ENCODE measurements at regions not wholly inside any gene's neighbourhood (a gene's known extent, or its start where the extent isn't known, plus 50 kb on each side); places are given as distances from the start of the nearest gene placed in this dataset.

GRCh38 chr3:95334461-95334860, 1271.6 kb downstream of the NSUN3 start:
- H3K27ac Mint-ChIP-seq: no peak overlapping the region
- H3K9me3 Mint-ChIP-seq: peaks cover 0 to 10% (median 4%) of the 10 kb centered on the region in 7 donors
- Histone ChIP-seq H4K20me1 (ENCODE audit: insufficient read depth, low read length) (no peaks in the 10 kb centered on the region), H3K4me3 (replicated peaks in 1 of 3; ENCODE audit: low read depth in 2 of 3, low read length in 3 of 3) (no peak overlapping the region), H3K4me1 (ENCODE audit: control insufficient read depth in 1 of 2, insufficient read depth in 2 of 2, low read length in 2 of 2) (no peaks in the 10 kb centered on the region), H3K27ac (ENCODE audit: low read depth in 1 of 2, low read length in 2 of 2) (no peak overlapping the region), H3K36me3 (replicated peaks in 1 of 2; ENCODE audit: control insufficient read depth in 1 of 2, insufficient read depth in 2 of 2, low read length in 2 of 2) (no peaks in the 10 kb centered on the region), H3K9ac (ENCODE audit: insufficient read depth, low read length, poor library complexity, severe bottlenecking) (no peak overlapping the region), H3K79me2 (ENCODE audit: insufficient read depth, low read length) (no peaks in the 10 kb centered on the region), H3K27me3 (ENCODE audit: control insufficient read depth in 2 of 2, insufficient read depth in 2 of 2, low read length in 2 of 2) (no peaks in the 10 kb centered on the region), H3K9me3 (replicated peaks in 1 of 2; ENCODE audit: control insufficient read depth in 1 of 2, insufficient read depth in 1 of 2, low read length in 2 of 2) (peaks cover 12 to 16% of the 10 kb centered on the region in 2 donors), H2AFZ (ENCODE audit: insufficient read depth, low read depth, low read length, poor library complexity, severe bottlenecking) (no peak overlapping the region), H3K4me2 (replicated peaks; ENCODE audit: extremely low read depth, low read length, poor library complexity, severe bottlenecking) (no peak overlapping the region)
- H3K4me3 Mint-ChIP-seq: no peak overlapping the region
- no peaks in the 10 kb centered on the region for H3K36me3 Mint-ChIP-seq
- intact Hi-C loops (cut with micrococcal nuclease): no loop called here
- H3K4me1 Mint-ChIP-seq: no peaks in the 10 kb centered on the region
- TF ChIP-seq CTCF (IDR thresholded peaks at IDR 0.05): no peak
- H3K27me3 Mint-ChIP-seq (ENCODE audit: low read depth in 3 of 3): no peaks in the 10 kb centered on the region
- no peak for DNase-seq

- no peaks in the 10 kb centered on the region for H3K27me3 Mint-ChIP-seq (ENCODE audit: low read depth in 3 of 3)
- H4K20me1 ChIP-seq (ENCODE audit: insufficient read depth, low read length): no peaks in the 10 kb centered on the region
- no peaks in the 10 kb centered on the region for H3K27me3 ChIP-seq (ENCODE audit: control insufficient read depth in 2 of 2, insufficient read depth in 2 of 2, low read length in 2 of 2)
- no peak for DNase-seq
- no peaks in the 10 kb centered on the region for H3K79me2 ChIP-seq (ENCODE audit: insufficient read depth, low read length)
- no peak for TF ChIP-seq CTCF (IDR thresholded peaks at IDR 0.05)
- no peaks in the 10 kb centered on the region for H3K36me3 ChIP-seq (replicated peaks in 1 of 2; ENCODE audit: control insufficient read depth in 1 of 2, insufficient read depth in 2 of 2, low read length in 2 of 2)
- H3K4me3 Mint-ChIP-seq: no peak overlapping the region
- H3K9me3 ChIP-seq (replicated peaks in 1 of 2; ENCODE audit: control insufficient read depth in 1 of 2, insufficient read depth in 1 of 2, low read length in 2 of 2): peaks cover 1 to 8% of the 10 kb centered on the region in 2 donors
- H3K9me3 Mint-ChIP-seq: peaks cover 0 to 5% (median under 1%) of the 10 kb centered on the region in 7 donors
- H3K4me3 ChIP-seq (replicated peaks in 1 of 3; ENCODE audit: low read depth in 2 of 3, low read length in 3 of 3): no peak overlapping the region
- H3K4me2 ChIP-seq (replicated peaks; ENCODE audit: extremely low read depth, low read length, poor library complexity, severe bottlenecking): no peak overlapping the region
- no peaks in the 10 kb centered on the region for H3K4me1 Mint-ChIP-seq
- no peak overlapping the region for H2AFZ ChIP-seq (ENCODE audit: insufficient read depth, low read depth, low read length, poor library complexity, severe bottlenecking)
- intact Hi-C loops (cut with micrococcal nuclease): no loop called here
- no peaks in the 10 kb centered on the region for H3K4me1 ChIP-seq (ENCODE audit: control insufficient read depth in 1 of 2, insufficient read depth in 2 of 2, low read length in 2 of 2)
- no peak overlapping the region for H3K27ac ChIP-seq (ENCODE audit: low read depth in 1 of 2, low read length in 2 of 2)
- no peaks in the 10 kb centered on the region for H3K36me3 Mint-ChIP-seq
- no peak overlapping the region for H3K9ac ChIP-seq (ENCODE audit: insufficient read depth, low read length, poor library complexity, severe bottlenecking)
- no peak overlapping the region for H3K27ac Mint-ChIP-seq
Measured at GRCh38 chr3:95335517-95335916, 1272.7 kb downstream of the NSUN3 start.

Data from CD14-positive monocyte (primary cell).